IMR-90 (cell line): ENCODE measurements at regions not wholly inside any gene's neighbourhood (a gene's known extent, or its start where the extent isn't known, plus 50 kb on each side); places are given as distances from the start of the nearest gene placed in this dataset.
"Not testable (repeated sequence)": the region's sequence is repeated elsewhere in the genome, so short reads cannot be mapped to it uniquely, and the experiment has no call there.

ENCODE experiments used
- CEBPB ChIP-seq: IDR thresholded peaks from 2 replicates; pipeline ENCODE4 v1.6.1; 2012; ENCODE audit warnings: low read depth, low read length, improper control_type of control experiment
- NFE2L2 ChIP-seq: fragments of 150-350 bp; IDR thresholded peaks from 2 replicates; pipeline ENCODE4 v1.6.1; 2016; ENCODE audit warnings: low read depth, mild to moderate bottlenecking, low read length
- RFX5 ChIP-seq: IDR thresholded peaks from 2 replicates; pipeline ENCODE4 v1.8.0; 2012; ENCODE audit warnings: low read depth, mild to moderate bottlenecking, low read length, moderate library complexity
- SMC3 ChIP-seq: fragments of 150-350 bp; IDR thresholded peaks from 2 replicates; pipeline ENCODE4 v1.6.1; 2016; ENCODE audit warnings: low read depth, mild to moderate bottlenecking, antibody characterized with exemption, low read length, moderate library complexity
- TF ChIP-seq, protein P1 (sequence below): conservative IDR thresholded peaks from 2 replicates; pipeline ENCODE4 v1.5.1; 2012; ENCODE audit warnings: mild to moderate bottlenecking, low read depth, low read length, improper control_type of control experiment

DNA sequence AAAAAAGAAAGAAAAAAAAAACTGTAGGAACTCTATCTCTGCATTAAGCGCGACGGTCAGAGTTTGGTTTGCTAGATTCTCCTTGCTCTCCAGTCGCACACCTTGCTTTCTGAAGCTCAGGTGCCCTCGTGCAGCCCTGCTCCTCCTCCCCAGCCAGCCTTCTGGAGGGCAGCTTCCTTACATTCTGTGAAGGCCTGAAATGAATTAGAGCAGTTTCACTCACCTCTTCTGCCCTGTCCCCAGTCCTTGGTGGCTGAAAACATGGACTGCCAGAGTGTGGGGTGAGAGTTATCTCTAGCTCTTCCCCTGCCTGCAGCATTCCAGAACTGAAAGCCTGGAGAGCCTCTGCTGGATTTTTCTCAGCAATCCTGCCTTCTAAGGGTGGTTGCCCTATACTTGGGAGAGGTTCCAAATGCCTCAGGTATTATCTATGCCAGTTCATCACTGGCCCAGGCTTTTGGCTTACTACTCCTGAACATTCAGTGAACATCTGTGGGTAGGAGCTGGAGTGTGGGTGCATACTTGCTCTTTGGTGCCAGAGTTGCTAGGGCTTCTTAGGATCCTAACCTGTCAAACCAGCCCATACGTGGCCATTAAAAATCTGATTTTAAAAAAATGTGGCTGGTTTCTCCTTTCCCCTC, 89.5 kb downstream of the SYT15 start:
- not testable (repeated sequence) for TF ChIP-seq CEBPB, RFX5, NFE2L2, SMC3
- TF ChIP-seq, protein P1, sequence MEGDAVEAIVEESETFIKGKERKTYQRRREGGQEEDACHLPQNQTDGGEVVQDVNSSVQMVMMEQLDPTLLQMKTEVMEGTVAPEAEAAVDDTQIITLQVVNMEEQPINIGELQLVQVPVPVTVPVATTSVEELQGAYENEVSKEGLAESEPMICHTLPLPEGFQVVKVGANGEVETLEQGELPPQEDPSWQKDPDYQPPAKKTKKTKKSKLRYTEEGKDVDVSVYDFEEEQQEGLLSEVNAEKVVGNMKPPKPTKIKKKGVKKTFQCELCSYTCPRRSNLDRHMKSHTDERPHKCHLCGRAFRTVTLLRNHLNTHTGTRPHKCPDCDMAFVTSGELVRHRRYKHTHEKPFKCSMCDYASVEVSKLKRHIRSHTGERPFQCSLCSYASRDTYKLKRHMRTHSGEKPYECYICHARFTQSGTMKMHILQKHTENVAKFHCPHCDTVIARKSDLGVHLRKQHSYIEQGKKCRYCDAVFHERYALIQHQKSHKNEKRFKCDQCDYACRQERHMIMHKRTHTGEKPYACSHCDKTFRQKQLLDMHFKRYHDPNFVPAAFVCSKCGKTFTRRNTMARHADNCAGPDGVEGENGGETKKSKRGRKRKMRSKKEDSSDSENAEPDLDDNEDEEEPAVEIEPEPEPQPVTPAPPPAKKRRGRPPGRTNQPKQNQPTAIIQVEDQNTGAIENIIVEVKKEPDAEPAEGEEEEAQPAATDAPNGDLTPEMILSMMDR = not testable (repeated sequence)
